ENCODE measurements at regions not wholly inside any gene's neighbourhood (a gene's known extent, or its start where the extent isn't known, plus 50 kb on each side); places are given as distances from the start of the nearest gene placed in this dataset.

- Histone ChIP-seq H3K4ac (ENCODE audit: low read depth, low read length) (no peak overlapping the region), H3K4me2 (ENCODE audit: low read depth, low read length) (no peak overlapping the region), H3K4me1 (ENCODE audit: control insufficient read depth, insufficient read depth, low read length) (no peaks in the 10 kb centered on the region), H3K36me3 (ENCODE audit: control insufficient read depth, insufficient read depth, low read length) (no peaks in the 10 kb centered on the region), H2BK120ac (ENCODE audit: low read depth, low read length) (no peak overlapping the region), H4K5ac (ENCODE audit: low read depth, low read length) (no peak overlapping the region), H4K20me1 (ENCODE audit: insufficient read depth, low read length) (no peaks in the 10 kb centered on the region), H3K4me3 (ENCODE audit: insufficient read depth, low read depth, low read length) (no peak overlapping the region), H3K79me1 (ENCODE audit: low read depth in 1 of 2, low read length in 2 of 2) (no peaks in the 10 kb centered on the region), H3K9me3 (ENCODE audit: control insufficient read depth, insufficient read depth, low read length) (no peaks in the 10 kb centered on the region), H2BK15ac (ENCODE audit: low read depth, low read length) (no peak overlapping the region), H3K9ac (ENCODE audit: low read depth, low read length) (no peak overlapping the region), H4K91ac (ENCODE audit: insufficient read depth, low read depth, low read length) (no peak overlapping the region), H2BK20ac (ENCODE audit: low read depth, low read length) (no peak overlapping the region), H4K8ac (ENCODE audit: low read depth in 2 of 2, low read length in 2 of 2) (no peak overlapping the region), H3K9me1 (ENCODE audit: insufficient read depth, low read length) (no peaks in the 10 kb centered on the region), H2AFZ (replicated peaks; ENCODE audit: low read length, poor library complexity) (no peak overlapping the region), H3K56ac (ENCODE audit: extremely low read depth, insufficient read depth, low read length) (no peak overlapping the region), H2AK5ac (ENCODE audit: low read depth, low read length) (no peak overlapping the region), H2AK9ac (replicated peaks; ENCODE audit: low read depth, low read length, poor library complexity) (no peak overlapping the region), H3K18ac (ENCODE audit: low read depth, low read length) (no peak overlapping the region), H3K23ac (ENCODE audit: low read depth, low read length) (no peak overlapping the region), H2BK5ac (ENCODE audit: low read depth, low read length, poor library complexity, severe bottlenecking) (no peak overlapping the region), H3K27ac (ENCODE audit: insufficient read depth, low read length) (no peak overlapping the region), H3K27me3 (ENCODE audit: control insufficient read depth, insufficient read depth, low read length) (no peaks in the 10 kb centered on the region), H3K14ac (replicated peaks; ENCODE audit: low read depth, low read length) (no peak overlapping the region)
- in situ Hi-C loops (cut with MboI; ENCODE audit: low sequenced_read_pairs), result no loop called here
- POLR2A ChIA-PET (ENCODE audit: unreplicated experiment), result no interaction called here
- DNase-seq, result no peak
- dilution Hi-C loops (cut with HindIII; ENCODE audit: low sequenced_read_pairs, unreplicated experiment), result no loop called here
- no peak for ATAC-seq (ENCODE audit: low read depth)
- CTCF ChIA-PET, result no interaction called here
- intact Hi-C loops (cut with micrococcal nuclease), result no loop called here
- TF ChIP-seq CEBPB (IDR thresholded peaks at IDR 0.05; ENCODE audit: low read depth, low read length) (no peak), SMC3 (IDR thresholded peaks at IDR 0.05; ENCODE audit: low read depth, low read length) (no peak)
- 40% methylated on average over 1 of the region's 2 CpGs; no CpG with 5 or more reads in 1 of the 2 experiments for WGBS, 2 experiments (ENCODE audit: extremely low coverage in 2 of 2, insufficient read length in 1 of 2)
- no TSS peak for BruUV-seq (replicated peaks)
Observed at GRCh38 chr18:69175681-69176080, 225.0 kb upstream of the DOK6 start.
